Heart left ventricle (tissue), 13 donors: ENCODE measurements at regions not wholly inside any gene's neighbourhood (a gene's known extent, or its start where the extent isn't known, plus 50 kb on each side); places are given as distances from the start of the nearest gene placed in this dataset.

Source experiments
- CTCF ChIP-seq, 12 donors: fragments of 200-600 bp; sonication (generic) in 4 of 12; IDR thresholded peaks; one replicate each; pipeline versions ENCODE4 v1.5.0 to v1.8.0; 2018 to 2022; ENCODE audit warnings: antibody characterized with exemption in 12 of 12, mild to moderate bottlenecking in 5 of 12
- POLR2A ChIP-seq, 2 donors: fragments of 450-650 bp; IDR thresholded peaks; one replicate each; pipeline ENCODE4 v1.6.1; 2017; ENCODE audit warnings: antibody characterized with exemption in 2 of 2, mild to moderate bottlenecking in 2 of 2, moderate library complexity in 2 of 2
- donor health status: ischemic (EF 13 %, LVEDD 7.1; RV severe dilation, severe dysfunction).
- donor health status: DM: no; HTN: yes; CAD: no.
- donor health status: DM: no; HTN: no; CAD: no.
- donor health status: ischemic (EF 25% LVEDD 6.9; RV normal size, moderate dysfunction).
- donor health status: ischemic (EF 25% LVEDD 5.7; RV mildly dilated, moderate dysfunction).
- donor health status: ischemic (EF 35%, LVEDD 5.7; RV mildly dilated, moderate dysfunction).
- donor health status: nonischemic (EF 11% LVEDD 7.7; RV severe dilation, severe dysfunction).
- donor health status: DM: yes; HTN: yes; CAD: no.
- donor health status: PGD.
- donor health status: ischemic (EF 29% LVEDD 5.4; RV normal size, mild dysfunction).
- donor health status: nonischemic (EF 23%, LVEDD 6.1; RV moderate dilation, normal function).

- TF ChIP-seq POLR2A (IDR thresholded peaks at IDR 0.05) (no peak), CTCF (IDR thresholded peaks at IDR 0.05) (no peak)
Observed at GRCh38 chr7:28236560-28236959, 56.0 kb upstream of the JAZF1 start.
